Lower lobe of right lung (tissue), 2 donors: ENCODE measurements at regions not wholly inside any gene's neighbourhood (a gene's known extent, or its start where the extent isn't known, plus 50 kb on each side); places are given as distances from the start of the nearest gene placed in this dataset.
"Not testable (repeated sequence)": the region's sequence is repeated elsewhere in the genome, so short reads cannot be mapped to it uniquely, and the experiment has no call there.

Experiments
- ATAC-seq, 2 donors: fragments of 200-7000 bp; cut with Tn5 transposase; one replicate each; pipeline ENCODE4 v1.9.1; 2020 to 2022; ENCODE audit warnings: mild to moderate bottlenecking in 2 of 2, moderate library complexity in 2 of 2
- DNase-seq: peaks from one replicate; pipeline ENCODE4 v3.0.0-alpha.2; 2020
- H3K27ac ChIP-seq: fragments of 200-600 bp; one replicate; pipeline ENCODE4 v1.8.0; 2022
- H3K27me3 ChIP-seq: fragments of 200-600 bp; one replicate; pipeline ENCODE4 v1.8.0; 2022; ENCODE audit warnings: low read depth
- H3K36me3 ChIP-seq: fragments of 200-600 bp; one replicate; pipeline ENCODE4 v1.8.0; 2022; ENCODE audit warnings: mild to moderate bottlenecking
- H3K4me1 ChIP-seq: fragments of 200-600 bp; one replicate; pipeline ENCODE4 v1.8.0; 2022
- H3K4me3 ChIP-seq: fragments of 200-600 bp; one replicate; pipeline ENCODE4 v1.8.0; 2022; ENCODE audit warnings: mild to moderate bottlenecking
- H3K9me3 ChIP-seq: fragments of 200-600 bp; one replicate; pipeline ENCODE4 v1.8.0; 2022
- CTCF ChIP-seq: fragments of 200-600 bp; IDR thresholded peaks from one replicate; pipeline ENCODE4 v1.8.0; 2022; ENCODE audit warnings: antibody characterized with exemption, mild to moderate bottlenecking
- intact Hi-C: fragments of 100-400 bp; cut with DNase I; formaldehyde crosslinking; loops from one replicate; pipeline ENCODE4 v1.11.0; 2022
- donor health status: DM: no; HTN: yes; CAD: no; lungs with severe emphysema.

- Histone ChIP-seq H3K27me3 (no peaks in the 10 kb centered on the region), H3K27ac (no peak overlapping the region), H3K4me3 (no peak overlapping the region), H3K9me3 (no peaks in the 10 kb centered on the region), H3K36me3 (no peaks in the 10 kb centered on the region), H3K4me1 (no peaks in the 10 kb centered on the region)
- intact Hi-C loops = no loop called here
- ATAC-seq (no peak), DNase-seq (no peak)
- no peak for TF ChIP-seq CTCF
Observed at GRCh38 chr17:11182430-11182829, 58.6 kb upstream of the SHISA6 start.

DNA sequence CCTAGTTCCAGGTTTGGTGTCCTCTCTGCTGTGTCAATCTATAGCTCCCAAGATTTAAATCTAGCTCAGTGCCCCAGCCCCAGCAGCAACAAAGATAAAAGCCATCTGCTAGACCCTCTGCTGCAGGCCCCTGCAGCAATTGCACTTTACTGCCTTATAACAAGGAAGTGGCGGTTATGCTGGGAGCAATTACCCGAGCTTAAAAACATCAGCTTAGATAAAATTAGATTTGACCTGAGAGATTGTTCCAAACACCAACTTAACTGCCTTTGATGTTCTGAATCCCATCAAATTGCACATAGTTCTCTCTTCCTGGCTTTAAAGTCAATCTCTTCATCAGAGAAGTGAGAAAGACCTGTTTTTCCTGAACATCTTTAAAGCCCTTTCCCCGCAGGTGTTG is 62.4 kb upstream of the SHISA6 start:
- Histone ChIP-seq H3K9me3 (no peaks in the 10 kb centered on the region), H3K27ac (no peak overlapping the region), H3K4me3 (no peak overlapping the region), H3K27me3 (no peaks in the 10 kb centered on the region), H3K4me1 (no peaks in the 10 kb centered on the region), H3K36me3 (no peaks in the 10 kb centered on the region)
- no peak for ATAC-seq
- no peak for DNase-seq
- TF ChIP-seq CTCF = no peak
- intact Hi-C loops = no loop called here

- Histone ChIP-seq H3K36me3 (no peaks in the 10 kb centered on the region), H3K27me3 (no peaks in the 10 kb centered on the region), H3K27ac (no peak overlapping the region), H3K4me1 (no peaks in the 10 kb centered on the region), H3K4me3 (no peak overlapping the region), H3K9me3 (no peaks in the 10 kb centered on the region)
- DNase-seq = no peak
- intact Hi-C loops = no loop called here
- no peak for ATAC-seq
- no peak for TF ChIP-seq CTCF
Observed at GRCh38 chr17:11177340-11177739, 63.7 kb upstream of the SHISA6 start.

DNA sequence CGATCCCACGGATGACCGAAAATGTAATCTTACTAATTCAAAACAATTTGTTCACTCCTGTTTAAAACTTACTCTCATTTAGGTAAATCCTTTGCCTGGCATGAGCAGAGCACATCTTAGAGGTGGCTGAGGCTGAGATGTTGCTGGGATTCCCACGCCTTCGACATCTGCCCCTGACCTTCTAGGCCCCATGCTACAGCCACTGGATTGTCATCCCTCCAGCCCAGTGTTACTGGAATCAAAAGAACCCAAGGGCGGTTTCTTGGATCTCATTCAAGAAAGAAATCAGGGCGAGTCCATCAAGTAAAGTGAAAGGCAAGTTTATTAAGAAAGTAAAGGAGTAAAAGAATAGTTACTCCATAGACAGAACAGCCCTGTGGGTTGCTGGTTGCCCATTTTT is 64.5 kb upstream of the SHISA6 start:
- Histone ChIP-seq H3K9me3 (no peaks in the 10 kb centered on the region), H3K4me3 (no peak overlapping the region), H3K4me1 (no peaks in the 10 kb centered on the region), H3K36me3 (no peaks in the 10 kb centered on the region), H3K27ac (no peak overlapping the region), H3K27me3 (no peaks in the 10 kb centered on the region)
- intact Hi-C loops = no loop called here
- no peak for DNase-seq
- no peak for ATAC-seq
- no peak for TF ChIP-seq CTCF

- no peaks in the 10 kb centered on the region for H3K27me3 ChIP-seq
- H3K9me3 ChIP-seq = no peaks in the 10 kb centered on the region
- H3K27ac ChIP-seq = no peak overlapping the region
- TF ChIP-seq CTCF = no peak
- H3K36me3 ChIP-seq = no peaks in the 10 kb centered on the region
- ATAC-seq = no peak
- H3K4me3 ChIP-seq = no peak overlapping the region
- DNase-seq = no peak
- no peaks in the 10 kb centered on the region for H3K4me1 ChIP-seq
- intact Hi-C loops = no loop called here
Observed at GRCh38 chr17:11170881-11171280, 70.1 kb upstream of the SHISA6 start.

DNA sequence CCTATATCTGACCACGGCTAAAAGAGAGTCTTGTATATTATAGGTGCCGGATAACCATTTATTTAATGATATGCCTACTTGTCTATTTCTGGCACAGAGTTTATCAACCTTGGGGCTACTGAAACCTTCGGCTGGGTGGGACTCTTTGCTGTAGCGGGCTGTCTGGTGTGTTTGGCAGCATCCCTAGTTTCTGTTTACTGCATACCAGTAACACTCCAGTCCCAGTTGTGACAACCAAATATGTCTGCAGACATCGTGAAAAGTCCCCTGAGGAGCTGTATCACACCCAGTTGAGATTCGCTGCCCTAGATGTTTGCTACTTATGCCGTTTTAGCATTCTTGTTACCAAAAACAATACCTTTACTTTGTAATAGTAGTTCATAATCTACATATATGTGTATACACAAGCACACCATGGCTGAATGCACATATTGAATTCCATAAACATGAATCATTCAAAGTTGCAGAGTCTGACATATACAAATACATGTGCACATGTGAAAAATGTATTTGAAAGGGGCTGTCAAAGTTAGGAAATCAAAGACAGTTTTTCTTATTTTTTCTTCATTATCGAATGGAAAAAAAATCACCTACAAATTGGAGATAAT is 89.1 kb upstream of the SHISA6 start:
- H3K36me3 ChIP-seq = no peaks in the 10 kb centered on the region
- no peak overlapping the region for H3K27ac ChIP-seq
- no peaks in the 10 kb centered on the region for H3K4me1 ChIP-seq
- H3K27me3 ChIP-seq = peaks cover 4% of the 10 kb centered on the region
- TF ChIP-seq CTCF = no peak
- no peak overlapping the region for H3K4me3 ChIP-seq
- DNase-seq (no peak), ATAC-seq (no peak)
- H3K9me3 ChIP-seq = no peaks in the 10 kb centered on the region
- intact Hi-C loops = no loop called here

- DNase-seq, intact Hi-C loops, H3K9me3 ChIP-seq, ATAC-seq, H3K4me3 ChIP-seq, H3K4me1 ChIP-seq, H3K27ac ChIP-seq, H3K27me3 ChIP-seq, H3K36me3 ChIP-seq: not testable (repeated sequence)
Observed at GRCh38 chr17:11150906-11151511, 90.0 kb upstream of the SHISA6 start.
